ENCODE measurements at regions not wholly inside any gene's neighbourhood (a gene's known extent, or its start where the extent isn't known, plus 50 kb on each side); places are given as distances from the start of the nearest gene placed in this dataset.

DNA sequence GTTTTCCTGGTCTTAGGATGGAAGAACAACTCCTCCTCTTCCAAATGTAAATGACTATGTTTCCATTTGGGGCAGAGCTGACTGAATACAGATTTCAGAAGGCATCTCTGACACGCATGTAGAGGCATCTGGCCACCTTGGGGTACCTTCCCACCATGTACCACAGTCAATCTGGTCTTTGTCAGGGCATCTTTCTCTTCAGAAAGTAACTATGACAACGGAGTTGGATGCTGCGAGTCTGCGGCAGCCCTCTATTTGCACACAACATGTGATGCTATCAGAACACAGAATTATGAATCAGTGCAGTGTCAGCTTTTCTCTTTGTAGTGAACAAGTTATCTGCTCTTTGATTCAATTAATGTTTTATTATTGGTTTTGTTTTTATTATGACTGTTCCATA, 94.7 kb downstream of the TSEN15 start:
- TF ChIP-seq CEBPB (IDR thresholded peaks at IDR 0.05; ENCODE audit: low read depth, low read length) (no peak), USF2 (IDR thresholded peaks at IDR 0.05; ENCODE audit: low read depth, low read length) (no peak)
- TF ChIP-seq, protein P1, sequence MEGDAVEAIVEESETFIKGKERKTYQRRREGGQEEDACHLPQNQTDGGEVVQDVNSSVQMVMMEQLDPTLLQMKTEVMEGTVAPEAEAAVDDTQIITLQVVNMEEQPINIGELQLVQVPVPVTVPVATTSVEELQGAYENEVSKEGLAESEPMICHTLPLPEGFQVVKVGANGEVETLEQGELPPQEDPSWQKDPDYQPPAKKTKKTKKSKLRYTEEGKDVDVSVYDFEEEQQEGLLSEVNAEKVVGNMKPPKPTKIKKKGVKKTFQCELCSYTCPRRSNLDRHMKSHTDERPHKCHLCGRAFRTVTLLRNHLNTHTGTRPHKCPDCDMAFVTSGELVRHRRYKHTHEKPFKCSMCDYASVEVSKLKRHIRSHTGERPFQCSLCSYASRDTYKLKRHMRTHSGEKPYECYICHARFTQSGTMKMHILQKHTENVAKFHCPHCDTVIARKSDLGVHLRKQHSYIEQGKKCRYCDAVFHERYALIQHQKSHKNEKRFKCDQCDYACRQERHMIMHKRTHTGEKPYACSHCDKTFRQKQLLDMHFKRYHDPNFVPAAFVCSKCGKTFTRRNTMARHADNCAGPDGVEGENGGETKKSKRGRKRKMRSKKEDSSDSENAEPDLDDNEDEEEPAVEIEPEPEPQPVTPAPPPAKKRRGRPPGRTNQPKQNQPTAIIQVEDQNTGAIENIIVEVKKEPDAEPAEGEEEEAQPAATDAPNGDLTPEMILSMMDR (conservative IDR thresholded peaks at IDR 0.05; ENCODE audit: low read depth, low read length) = no peak
